Hematopoietic multipotent progenitor cell treated with erythropoietin and hydrocortisone succinate and interleukin-3 and kit ligand, for 4 days (in vitro differentiated cells): ENCODE measurements at regions not wholly inside any gene's neighbourhood (a gene's known extent, or its start where the extent isn't known, plus 50 kb on each side); places are given as distances from the start of the nearest gene placed in this dataset.

ENCODE experiments used
- DNase-seq: peaks from one replicate; pipeline ENCODE4 v3.0.0-alpha.2; 2015

DNA sequence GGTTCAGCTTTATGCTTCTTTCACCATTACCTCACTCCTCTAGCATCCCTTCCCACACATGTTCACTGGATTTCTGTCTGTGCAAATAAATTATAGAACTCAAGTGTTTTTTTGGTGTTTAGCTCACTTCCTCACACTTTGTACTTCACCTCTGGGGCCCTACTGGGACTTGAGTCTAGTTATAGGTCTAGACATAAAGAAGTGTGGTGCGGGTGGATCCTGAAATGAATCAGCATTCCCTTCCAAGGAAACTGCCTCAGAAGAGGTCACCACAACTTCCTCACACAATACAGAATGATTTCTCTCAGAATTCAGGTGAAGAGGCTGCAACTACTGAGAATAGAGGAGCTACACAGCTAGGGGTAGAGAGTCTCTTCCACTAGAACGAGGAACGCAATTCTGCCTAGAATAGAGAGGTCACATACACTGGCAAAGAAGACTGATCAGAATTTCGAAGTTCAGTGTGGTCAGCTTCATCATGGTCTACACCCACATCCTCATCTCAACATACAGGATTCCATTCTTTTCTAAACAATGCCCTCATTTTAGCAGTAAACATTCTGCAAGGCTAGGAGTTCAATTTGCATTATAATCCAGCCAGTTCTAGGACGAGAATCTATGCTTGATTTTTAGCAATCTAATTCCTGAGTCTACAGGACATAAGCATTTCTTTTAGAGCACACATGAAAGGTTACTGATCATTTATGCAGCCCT, 938.7 kb upstream of the PHF14 start:
- DNase-seq, result peak; percentile 18

DNA sequence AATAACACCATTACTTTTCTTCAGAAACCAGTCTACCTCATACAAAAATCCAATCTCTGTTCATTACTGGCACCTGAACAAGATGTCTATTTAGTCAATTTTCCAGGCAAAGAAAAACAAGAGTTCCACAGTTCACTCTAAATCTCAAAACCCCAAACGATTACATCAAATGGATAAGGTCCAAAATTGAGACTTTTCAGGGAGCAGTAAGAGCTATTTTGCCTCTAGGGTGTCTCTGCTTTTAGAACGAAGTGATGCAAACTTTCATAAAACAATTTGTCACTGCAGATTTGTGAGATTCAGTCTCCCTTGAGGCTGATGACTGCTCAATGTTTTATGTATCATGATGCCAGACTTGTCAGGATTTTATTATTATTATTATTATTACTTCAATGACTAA, 937.0 kb upstream of the PHF14 start:
- no peak for DNase-seq

DNA sequence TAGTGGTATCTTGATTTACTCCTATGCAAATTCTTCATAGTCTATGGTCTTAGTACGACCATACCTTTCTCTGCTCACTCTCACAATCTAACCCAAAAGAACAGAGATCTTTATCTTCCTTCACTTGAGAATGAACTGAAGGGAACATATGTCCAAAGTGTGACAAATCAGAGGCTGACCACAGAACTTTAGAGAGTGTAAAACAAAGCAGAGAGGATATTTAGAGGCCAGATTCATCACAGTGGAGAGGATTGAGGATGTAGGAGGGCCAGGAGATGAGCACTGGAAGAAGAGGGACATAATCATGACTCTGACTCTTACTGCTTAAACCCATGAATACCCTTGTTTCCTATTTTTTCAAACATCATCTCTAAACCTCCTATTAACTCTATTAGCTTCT, 935.3 kb upstream of the PHF14 start:
- no peak for DNase-seq

DNA sequence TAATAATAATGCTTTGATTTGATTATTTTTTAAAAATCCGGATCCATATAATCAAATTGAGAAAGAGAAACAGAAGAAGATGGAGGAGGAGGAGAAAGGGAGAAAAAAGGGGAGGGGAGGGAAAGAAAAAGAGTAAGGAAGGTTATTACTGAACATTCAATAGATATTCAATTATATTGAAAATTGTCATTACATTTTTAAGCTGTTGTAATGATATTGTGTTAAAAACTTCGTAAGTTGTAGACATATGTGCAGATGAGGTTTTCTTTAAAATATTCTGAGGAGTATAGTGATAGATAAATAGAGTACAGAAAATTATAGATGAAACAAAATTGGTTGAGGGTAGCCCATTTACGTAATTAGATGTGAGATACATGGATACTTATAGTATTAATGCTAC, 933.0 kb upstream of the PHF14 start:
- DNase-seq, result no peak

DNA sequence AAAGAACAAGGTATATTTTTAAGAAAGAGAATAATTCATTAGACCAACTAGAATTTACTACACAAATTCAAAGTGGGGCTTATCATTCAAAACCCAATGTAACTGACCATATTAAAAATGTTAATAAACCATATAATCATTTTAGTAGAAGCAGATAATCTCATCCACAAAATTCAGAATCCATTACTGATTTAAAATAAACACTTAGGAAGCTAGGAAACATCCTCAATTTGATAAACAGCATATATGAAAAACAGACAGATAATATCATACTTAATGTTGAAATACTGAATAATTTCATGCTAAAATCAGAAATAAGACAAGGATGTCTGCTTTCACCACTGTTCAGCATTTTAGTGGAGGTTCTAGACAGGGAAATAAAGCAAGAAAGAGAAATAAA, 902.8 kb upstream of the PHF14 start:
- DNase-seq, result no peak

DNA sequence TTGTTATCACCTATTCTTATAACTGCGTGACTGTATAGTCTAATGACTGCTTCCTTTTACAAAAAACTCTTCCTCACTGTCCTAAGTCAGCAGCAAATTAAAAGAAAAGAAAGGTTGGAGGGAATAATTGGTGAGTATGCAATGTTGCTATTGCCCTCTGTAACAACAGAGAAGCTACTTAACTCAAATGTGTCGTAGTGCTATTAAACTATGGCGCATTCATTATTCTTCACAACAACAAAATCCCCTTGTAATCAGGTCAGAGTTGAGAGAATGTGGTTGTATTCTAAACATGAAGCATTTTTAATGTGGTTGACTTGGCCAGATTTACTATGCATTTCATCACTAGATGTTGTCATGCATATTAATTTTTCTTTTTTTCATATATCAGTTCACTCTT, 897.8 kb upstream of the PHF14 start:
- no peak for DNase-seq

DNA sequence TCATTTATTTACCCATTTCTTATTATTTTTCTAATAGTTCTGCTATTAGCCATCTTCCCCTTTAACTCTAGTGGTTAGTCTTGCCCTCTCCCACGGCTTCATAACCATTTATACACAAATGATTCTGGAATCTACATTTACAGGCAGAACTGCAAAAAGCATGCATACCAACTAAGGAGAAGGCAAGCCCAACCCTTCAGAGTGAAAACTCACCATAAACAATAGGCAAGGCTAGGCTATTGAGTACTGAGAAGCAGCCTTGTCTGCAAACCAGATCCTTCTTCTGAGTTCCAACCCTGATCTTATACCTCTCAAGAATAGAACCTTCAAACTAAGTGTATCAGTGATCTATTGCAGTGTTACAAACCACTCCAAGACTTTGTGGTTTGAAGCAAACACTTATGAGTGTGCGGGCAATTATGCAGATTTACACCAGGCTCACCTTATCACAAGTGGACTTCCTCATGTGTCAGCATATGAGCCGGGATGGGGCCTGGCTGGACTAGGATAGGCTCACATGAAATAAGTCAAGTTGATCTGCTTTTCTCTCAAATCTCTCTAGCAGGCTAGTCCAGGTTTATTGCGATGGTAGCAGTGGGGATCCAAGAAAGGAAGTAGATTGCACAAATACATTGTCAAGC, 896.9 kb upstream of the PHF14 start:
- no peak for DNase-seq

DNA sequence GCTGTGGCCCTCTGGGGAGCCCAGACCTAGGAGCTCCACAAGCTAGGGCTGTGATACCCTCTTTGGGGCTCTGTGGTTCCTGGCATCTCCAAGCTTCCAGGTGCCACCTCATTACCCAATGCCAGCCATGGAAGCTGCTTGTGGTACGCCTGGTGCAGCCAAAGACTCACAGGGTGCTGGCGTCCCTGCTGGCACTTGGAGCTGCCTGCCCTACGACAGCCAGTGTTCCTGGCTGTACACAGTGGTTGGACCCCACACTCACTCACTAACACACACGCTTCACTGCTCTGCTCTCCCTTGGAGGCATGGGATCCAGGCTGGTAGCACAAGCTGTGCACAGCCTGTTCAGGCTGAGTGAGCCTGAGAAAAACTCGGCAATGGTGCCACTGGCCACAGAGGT, 894.1 kb upstream of the PHF14 start:
- no peak for DNase-seq

DNA sequence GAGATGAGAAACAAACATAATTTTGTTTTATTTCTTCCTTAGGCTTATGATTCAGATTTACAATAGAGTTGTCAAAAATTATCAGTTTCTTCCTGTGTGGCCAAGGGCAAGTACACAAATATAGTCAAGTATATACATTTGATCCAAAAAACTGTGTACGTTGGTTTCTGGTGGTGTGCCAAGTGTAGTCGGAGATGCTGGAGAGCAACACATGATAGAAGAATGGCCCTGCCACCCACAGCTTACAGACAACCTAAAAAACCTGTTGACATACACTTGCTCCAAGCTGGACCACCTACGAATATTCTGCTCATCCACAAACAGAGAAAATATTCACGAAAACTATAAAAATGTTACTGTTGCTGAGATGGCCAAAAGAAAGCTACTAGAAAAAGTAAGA, 890.8 kb upstream of the PHF14 start:
- DNase-seq, result no peak

DNA sequence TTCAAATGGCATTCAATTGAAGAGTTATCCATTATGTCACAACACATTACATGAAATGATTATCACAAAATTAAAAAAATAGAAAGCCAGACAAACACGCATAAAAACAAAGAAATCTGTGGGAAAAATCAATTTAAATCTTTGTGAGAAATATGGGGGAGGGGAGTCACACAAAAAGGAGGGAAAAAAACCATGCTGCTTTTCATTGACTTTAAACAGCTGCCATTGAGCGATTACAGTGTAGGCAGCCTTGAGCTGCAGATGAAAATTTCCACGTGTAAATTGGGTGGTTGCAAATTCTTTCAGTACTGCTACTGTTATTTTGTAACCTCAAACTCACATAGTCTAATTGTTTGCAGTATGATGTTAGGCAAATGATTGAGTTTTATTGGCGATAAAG, 889.9 kb upstream of the PHF14 start:
- DNase-seq, result no peak

DNA sequence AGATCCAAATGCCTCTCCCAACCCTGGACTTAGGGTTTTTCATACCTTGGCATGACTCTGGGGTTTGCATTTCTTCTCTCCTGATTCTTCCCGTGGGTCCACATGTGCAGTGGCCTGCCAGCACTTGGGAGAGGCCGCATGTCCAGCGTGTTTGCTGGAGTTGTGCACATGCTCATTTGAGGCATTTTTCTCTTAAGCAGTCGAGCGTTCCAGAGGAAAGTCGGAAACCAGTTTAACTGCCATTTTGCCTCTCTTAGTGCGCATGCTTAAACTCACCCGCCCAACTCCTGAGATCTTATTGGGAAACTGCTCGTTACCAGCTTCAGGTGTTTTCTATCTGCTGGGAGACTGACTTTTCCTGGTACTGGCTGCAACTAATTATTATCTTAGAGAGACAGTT, 888.4 kb upstream of the PHF14 start:
- no peak for DNase-seq

DNA sequence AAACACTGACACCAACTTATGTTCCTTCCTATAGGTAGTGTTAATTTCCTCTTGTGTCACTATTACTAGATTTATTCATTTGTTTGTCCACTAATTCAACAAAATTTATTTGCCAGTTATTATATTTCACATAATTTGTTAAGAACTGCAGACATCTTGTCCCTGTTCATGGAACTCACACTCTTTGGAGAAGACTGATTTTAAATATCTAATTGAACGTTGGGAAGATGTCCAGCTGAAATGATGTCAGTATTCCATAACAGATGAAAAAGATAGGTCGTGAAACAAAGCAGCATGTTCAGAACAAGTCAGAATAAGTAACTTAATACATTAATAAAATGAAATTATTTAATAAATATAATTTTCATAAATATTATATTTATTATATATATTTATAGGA, 873.1 kb upstream of the PHF14 start:
- no peak for DNase-seq

DNA sequence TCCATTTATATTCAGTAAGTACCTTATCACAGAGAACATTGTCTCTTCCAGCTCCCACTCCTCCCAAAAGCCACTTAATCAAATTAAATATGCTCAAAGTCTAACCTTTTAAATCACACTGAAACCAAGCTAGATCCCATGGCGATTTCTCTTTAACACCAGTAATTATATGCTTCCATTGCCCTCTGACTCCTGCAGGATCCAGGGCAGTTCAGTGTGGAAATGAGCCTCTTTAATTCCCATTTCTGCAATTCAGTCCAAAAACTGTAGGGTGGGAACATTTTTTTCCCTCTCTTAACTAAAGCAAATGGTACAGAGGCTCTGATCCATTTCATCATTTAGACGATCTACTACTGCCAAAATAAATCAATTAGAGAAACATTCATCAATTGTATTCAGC, 872.3 kb upstream of the PHF14 start:
- DNase-seq, result no peak

DNA sequence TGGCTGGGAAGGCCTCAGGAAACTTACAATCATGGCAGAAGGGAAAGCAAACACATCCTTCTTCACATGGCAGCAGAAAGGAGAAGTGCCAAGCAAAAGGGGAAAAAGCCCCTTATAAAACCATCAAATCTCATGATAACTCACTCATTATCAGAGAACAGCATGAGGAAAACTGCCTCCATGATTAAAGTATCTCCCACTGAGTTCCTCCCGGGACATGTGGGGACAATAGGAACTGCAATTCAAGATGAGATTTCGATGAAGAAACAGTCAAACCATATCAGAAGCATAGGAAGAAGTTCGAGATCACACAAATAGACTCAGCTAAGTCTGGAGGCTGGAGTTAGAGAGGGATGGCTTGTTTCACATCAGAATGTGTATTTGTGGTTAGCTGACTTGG, 869.4 kb upstream of the PHF14 start:
- DNase-seq, result no peak

DNA sequence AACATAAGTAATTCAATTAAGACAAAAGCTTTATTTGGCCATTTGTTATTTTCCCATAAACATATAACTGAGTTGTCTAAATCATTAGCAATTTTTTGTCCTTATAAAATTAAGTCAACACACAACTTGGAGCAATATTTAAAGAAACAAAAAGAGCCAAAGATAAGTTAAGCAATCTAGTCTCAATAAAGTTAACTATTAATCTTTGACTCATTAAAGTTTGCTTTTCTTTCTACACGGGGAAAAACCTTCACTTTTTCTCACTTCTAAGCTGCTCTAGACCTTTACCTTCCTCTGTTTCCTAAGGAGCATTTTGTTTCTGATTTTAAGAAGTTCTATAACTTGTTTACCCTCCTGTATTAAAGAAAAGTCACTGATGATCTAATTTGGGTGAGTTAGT, 867.1 kb upstream of the PHF14 start:
- no peak for DNase-seq

DNA sequence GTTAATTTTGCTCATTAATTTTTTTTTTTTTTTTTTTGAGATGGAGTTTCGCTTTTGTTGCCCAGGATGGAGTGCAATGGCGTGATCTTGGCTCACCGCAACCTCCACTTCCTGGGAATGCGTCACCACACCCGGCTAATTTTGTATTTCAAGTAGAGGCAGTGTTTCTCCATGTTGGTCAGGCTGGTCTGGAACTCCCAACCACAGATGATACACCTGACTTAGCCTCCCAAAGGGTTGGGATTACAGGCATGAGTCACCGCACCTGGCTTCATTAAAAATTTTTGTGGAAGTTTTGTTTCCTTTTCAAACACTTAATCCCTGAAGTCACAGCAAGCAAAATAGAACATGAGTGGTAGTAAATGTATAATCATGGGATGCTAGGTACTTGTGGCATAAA, 857.2 kb upstream of the PHF14 start:
- DNase-seq, result no peak

DNA sequence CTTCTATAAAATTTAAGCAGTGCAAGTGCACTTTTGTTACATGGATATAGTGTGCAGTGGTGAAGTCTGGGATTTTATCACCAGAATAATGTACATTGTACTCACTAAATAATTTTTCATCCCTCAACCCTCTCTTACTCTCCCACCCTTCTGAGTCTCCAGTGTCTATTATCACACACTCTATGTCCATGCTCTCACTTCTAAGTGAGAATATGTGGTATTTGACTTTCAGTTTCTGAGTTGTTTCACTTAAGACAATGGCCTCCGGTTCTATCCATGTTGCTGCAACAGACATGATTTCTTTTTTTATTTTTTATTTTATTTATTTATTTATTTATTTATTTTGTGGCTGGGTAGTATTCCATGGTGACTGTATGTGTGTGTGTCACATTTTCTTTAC, 855.9 kb upstream of the PHF14 start:
- no peak for DNase-seq

DNA sequence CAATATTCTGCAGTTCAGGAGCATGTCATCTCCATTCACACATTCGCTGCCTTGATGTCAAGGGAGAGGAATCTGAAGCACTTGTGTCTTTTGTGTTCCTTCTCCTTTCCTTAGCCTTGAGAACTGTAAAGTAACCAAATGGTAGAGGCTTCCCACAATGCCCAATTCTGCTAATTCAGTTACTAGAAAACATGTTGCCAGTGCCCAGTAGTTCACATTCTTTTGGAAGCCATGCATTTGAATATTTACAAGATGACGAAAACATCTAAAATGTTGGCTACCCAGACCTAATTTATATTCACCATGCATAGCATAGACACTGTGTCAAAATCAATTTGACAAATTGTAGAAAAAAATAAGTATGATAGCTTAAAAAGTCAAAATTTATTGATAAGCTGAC, 852.7 kb upstream of the PHF14 start:
- no peak for DNase-seq

DNA sequence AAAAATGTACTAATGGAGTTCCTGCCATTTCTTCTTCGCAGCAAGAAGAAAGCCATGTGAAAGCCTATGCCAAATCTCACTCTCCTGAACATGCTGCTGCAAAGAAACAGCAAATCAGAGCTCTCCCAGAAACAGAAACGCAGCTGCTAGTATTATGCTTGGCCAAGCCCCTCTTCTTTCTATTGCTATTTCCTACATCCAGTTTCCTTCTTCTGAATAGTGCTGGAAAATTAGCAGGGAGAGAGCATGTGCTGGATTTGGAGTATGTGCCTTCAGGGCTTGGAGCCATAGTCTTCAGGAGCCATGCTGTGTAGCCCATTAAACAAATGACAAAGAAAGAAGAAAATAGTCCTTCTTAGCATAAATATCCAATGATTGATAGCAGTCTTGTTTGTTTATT, 852.0 kb upstream of the PHF14 start:
- DNase-seq, result no peak

DNA sequence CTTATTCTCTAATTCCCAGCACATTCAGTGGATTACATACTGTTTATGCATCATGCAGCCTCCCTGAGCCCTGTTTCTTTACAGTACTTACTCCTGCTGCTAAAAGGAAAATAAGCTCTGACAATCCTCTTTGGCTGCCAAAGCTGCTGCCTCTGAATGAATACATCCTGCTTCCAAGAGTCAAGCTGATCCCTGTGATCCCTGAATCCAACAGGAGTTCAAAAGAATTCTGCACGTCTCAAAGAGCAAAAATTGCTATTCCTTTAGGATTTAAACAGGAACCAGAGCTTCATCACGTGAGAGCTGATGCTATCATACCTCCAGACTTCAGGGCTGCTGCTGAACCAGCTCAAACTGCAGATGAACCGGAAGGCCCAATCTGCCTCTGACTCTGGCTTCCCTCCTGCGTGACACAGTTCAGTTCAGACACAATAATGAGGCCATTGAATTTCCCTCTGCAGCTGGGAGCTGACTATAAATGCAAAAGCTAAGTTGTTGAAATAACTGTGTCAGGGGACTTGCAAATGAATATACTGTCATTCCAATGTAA, 851.0 kb upstream of the PHF14 start:
- peak; percentile 34 for DNase-seq

DNA sequence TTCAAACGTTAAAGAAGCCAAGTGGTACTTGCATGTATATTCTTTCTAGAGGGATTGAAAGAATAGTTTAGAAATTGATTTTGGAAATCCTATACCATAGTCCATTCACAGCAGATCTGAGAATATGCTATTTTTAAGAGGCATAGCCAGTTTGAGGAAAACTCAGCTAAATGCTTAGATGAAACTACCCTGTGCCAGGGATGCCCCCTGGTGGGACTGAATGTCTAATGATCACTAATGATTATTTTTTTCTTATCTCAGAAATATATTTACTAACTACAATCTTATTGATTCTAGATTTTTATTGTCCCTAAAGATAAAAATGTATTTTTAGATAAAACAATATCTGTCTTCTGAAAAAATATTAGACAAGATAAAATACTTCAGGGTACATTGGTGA, 844.9 kb upstream of the PHF14 start:
- peak; percentile 62 for DNase-seq

DNA sequence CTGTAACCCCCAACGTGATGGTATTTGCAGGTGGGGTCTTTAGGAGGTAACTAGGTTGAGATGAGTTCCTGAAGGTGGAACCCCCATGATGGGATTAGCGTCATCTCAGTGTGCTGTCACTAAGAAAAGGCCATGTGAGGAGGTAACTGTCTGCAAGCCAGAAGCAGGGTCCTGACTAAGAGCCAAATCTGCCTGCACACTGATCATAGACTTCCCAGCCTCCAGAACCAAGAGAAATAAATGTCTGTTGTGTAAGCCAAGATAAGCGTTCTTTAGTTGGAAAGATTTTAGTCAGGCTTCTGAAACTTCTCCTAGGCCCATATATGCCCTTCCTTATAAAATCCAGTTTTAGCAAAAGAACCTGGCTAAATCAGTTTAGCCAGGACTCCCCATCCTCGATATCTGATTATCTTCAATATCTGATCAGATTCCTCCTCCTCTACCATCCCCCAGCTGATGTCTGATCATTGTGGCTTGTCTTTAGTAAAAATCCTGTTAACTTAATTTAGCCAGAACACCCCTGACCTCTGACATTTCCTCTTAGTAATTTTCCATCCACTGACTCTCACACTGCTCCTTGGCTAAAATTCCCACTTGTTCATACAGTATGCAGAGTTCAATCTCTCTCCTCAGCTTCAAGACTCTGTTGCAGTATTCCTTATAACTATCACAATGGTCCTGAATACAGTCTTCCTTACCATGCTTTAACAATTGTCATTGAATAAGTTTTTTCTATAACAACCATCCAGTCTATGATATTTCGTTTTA, 835.4 kb upstream of the PHF14 start:
- DNase-seq, result no peak

DNA sequence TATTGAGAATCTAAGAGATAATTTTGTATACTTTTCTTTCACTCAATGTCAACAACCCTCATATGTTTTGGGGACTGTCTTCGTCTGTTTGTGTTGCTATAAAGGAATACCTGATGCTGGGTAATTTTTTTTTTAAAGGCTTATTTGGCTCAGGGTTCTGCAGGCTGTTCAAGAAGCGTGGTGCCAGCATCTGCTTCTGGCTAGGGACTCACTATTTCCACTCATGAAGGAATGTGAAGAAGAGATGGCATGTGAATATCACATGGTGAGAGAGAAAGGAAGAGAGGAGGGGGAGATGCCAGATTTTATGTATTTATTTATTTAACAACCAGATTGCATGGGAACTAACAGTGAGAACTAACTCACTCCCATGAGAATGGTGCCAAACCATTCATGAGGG, 827.4 kb upstream of the PHF14 start:
- DNase-seq, result no peak

DNA sequence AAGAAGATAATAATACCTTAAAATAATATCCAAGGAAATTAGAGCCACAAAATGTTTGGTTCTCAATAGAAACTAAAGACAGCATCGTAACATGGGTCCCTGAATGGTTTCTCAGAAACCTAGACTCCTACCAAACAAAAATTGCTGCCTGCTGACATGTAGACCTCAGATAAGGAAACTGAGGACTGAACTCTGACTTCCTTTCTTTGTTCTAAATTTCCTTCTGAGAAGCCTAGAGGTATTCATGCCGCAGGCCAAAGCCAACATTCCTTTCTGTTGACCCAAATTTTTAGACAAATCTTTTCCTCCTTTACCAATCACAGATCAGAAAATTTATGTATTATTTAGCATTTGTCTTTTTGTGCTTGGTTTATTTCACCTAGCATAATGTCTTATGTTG, 816.7 kb upstream of the PHF14 start:
- DNase-seq, result no peak
